Transverse colon (tissue), 4 donors: ENCODE measurements at regions not wholly inside any gene's neighbourhood (a gene's known extent, or its start where the extent isn't known, plus 50 kb on each side); places are given as distances from the start of the nearest gene placed in this dataset.
A peak's percentile ranks its signal among the peaks of the same experiment; 100 is the strongest.

Source experiments
- CTCF ChIP-seq, 5 experiments: fragments of 200-600 bp in 3 of 5; fragments of 450-650 bp in 2 of 5; sonication (generic) in 3 of 5; IDR thresholded peaks; 1 replicate in 2 of 5; 2 replicates in 3 of 5; pipeline ENCODE4 v1.5.1; 2016 to 2017; ENCODE audit warnings: antibody characterized with exemption in 5 of 5, inconsistent platforms in 3 of 5, mild to moderate bottlenecking in 2 of 5, moderate library complexity in 1 of 5
- EP300 ChIP-seq: sonication (generic); formaldehyde crosslinking; IDR thresholded peaks from one replicate; pipeline ENCODE4 v1.6.1; 2017; ENCODE audit warnings: antibody characterized with exemption, low read depth
- POLR2A ChIP-seq: fragments of 450-650 bp; IDR thresholded peaks from one replicate; pipeline ENCODE4 v1.6.1; 2016; ENCODE audit warnings: antibody characterized with exemption, mild to moderate bottlenecking, moderate library complexity
- POLR2AphosphoS5 ChIP-seq, 3 donors: sonication (generic); formaldehyde crosslinking; IDR thresholded peaks; one replicate each; pipeline ENCODE4 v1.6.1; 2016; ENCODE audit warnings: antibody characterized with exemption in 3 of 3

GRCh38 chr9:75333624-75334023 is 245.3 kb downstream of the OSTF1 start:
- peak in 2 of 5 experiments; percentile 18 to 25 for TF ChIP-seq CTCF (IDR thresholded peaks at IDR 0.05)
- TF ChIP-seq POLR2A: no peak
- TF ChIP-seq POLR2AphosphoS5 (IDR thresholded peaks at IDR 0.05): no peak
- TF ChIP-seq EP300: no peak
